SK-N-SH (cell line): ENCODE measurements at regions not wholly inside any gene's neighbourhood (a gene's known extent, or its start where the extent isn't known, plus 50 kb on each side); places are given as distances from the start of the nearest gene placed in this dataset.

Source experiments
- TAF1 ChIP-seq: IDR thresholded peaks from 2 replicates; pipeline ENCODE4 v1.6.1; 2012; ENCODE audit warnings: low read depth, mild to moderate bottlenecking, low read length, moderate library complexity, borderline replicate concordance
- TF ChIP-seq, protein P1 (sequence below): fragments of 200-600 bp; sonication (generic); IDR thresholded peaks from 2 replicates; pipeline ENCODE4 v1.6.1; 2017; ENCODE audit warnings: antibody characterized with exemption, mild to moderate bottlenecking, moderate library complexity

DNA sequence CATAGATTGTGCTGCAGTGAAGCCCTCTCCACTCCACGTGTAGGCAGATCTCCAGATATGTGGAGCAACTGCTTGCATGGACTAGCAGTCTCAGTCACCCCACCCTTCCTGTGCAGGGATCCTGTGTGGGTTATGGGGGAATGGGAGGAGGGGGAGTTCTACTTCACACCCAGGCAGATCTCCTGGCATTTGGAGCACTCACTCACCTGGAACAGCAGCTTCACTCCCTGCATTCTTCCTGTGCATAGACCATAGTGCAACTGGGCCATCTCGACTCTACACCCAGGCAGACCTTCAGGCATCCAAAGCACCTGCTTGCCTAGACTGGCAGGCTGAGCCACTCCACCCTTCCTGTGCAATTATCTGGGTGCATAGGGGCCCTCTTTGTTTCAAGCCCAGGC, 96.0 kb upstream of the PCED1B start:
- TF ChIP-seq, protein P1, sequence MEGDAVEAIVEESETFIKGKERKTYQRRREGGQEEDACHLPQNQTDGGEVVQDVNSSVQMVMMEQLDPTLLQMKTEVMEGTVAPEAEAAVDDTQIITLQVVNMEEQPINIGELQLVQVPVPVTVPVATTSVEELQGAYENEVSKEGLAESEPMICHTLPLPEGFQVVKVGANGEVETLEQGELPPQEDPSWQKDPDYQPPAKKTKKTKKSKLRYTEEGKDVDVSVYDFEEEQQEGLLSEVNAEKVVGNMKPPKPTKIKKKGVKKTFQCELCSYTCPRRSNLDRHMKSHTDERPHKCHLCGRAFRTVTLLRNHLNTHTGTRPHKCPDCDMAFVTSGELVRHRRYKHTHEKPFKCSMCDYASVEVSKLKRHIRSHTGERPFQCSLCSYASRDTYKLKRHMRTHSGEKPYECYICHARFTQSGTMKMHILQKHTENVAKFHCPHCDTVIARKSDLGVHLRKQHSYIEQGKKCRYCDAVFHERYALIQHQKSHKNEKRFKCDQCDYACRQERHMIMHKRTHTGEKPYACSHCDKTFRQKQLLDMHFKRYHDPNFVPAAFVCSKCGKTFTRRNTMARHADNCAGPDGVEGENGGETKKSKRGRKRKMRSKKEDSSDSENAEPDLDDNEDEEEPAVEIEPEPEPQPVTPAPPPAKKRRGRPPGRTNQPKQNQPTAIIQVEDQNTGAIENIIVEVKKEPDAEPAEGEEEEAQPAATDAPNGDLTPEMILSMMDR: no peak
- no peak for TF ChIP-seq TAF1
